IPS-18a (cell line): ENCODE measurements at regions not wholly inside any gene's neighbourhood (a gene's known extent, or its start where the extent isn't known, plus 50 kb on each side); places are given as distances from the start of the nearest gene placed in this dataset.

Source experiments
- H3K27ac ChIP-seq: one replicate; pipeline ENCODE4 v1.5.1; 2013; ENCODE audit warnings: low read length
- H3K27me3 ChIP-seq: one replicate; pipeline ENCODE4 v1.6.1; 2013; ENCODE audit warnings: mild to moderate bottlenecking, low read length; ENCODE audit not compliant: control insufficient read depth, insufficient read depth
- H3K36me3 ChIP-seq: one replicate; pipeline ENCODE4 v1.6.1; 2013; ENCODE audit warnings: low read depth, low read length; ENCODE audit not compliant: control insufficient read depth
- H3K4me1 ChIP-seq: one replicate; pipeline ENCODE4 v1.6.1; 2013; ENCODE audit warnings: low read depth, low read length; ENCODE audit not compliant: control insufficient read depth
- H3K4me3 ChIP-seq: one replicate; pipeline ENCODE4 v1.5.1; 2013; ENCODE audit warnings: low read length
- H3K9ac ChIP-seq: one replicate; pipeline ENCODE4 v1.6.1; 2013; ENCODE audit warnings: mild to moderate bottlenecking, low read length, moderate library complexity
- H3K9me3 ChIP-seq: one replicate; pipeline ENCODE4 v1.6.1; 2013; ENCODE audit warnings: low read depth, low read length; ENCODE audit not compliant: control insufficient read depth

GRCh38 chr5:153403470-153403869 lies 87.0 kb upstream of the GRIA1 start:
- Histone ChIP-seq H3K27me3 (no peaks in the 10 kb centered on the region), H3K9me3 (no peaks in the 10 kb centered on the region), H3K4me3 (no peak overlapping the region), H3K36me3 (no peaks in the 10 kb centered on the region), H3K4me1 (no peaks in the 10 kb centered on the region), H3K9ac (no peak overlapping the region), H3K27ac (no peak overlapping the region)

GRCh38 chr5:153404747-153405146 lies 85.7 kb upstream of the GRIA1 start:
- Histone ChIP-seq H3K9ac (no peak overlapping the region), H3K27me3 (no peaks in the 10 kb centered on the region), H3K9me3 (no peaks in the 10 kb centered on the region), H3K36me3 (no peaks in the 10 kb centered on the region), H3K4me1 (no peaks in the 10 kb centered on the region), H3K27ac (no peak overlapping the region), H3K4me3 (no peak overlapping the region)

- H3K36me3 ChIP-seq: no peaks in the 10 kb centered on the region
- no peaks in the 10 kb centered on the region for H3K4me1 ChIP-seq
- no peak overlapping the region for H3K4me3 ChIP-seq
- no peaks in the 10 kb centered on the region for H3K27me3 ChIP-seq
- no peak overlapping the region for H3K9ac ChIP-seq
- no peak overlapping the region for H3K27ac ChIP-seq
- no peaks in the 10 kb centered on the region for H3K9me3 ChIP-seq
These were observed 68.8 kb upstream of the GRIA1 start for GRCh38 chr5:153421676-153422075.

- Histone ChIP-seq H3K36me3 (no peaks in the 10 kb centered on the region), H3K27me3 (no peaks in the 10 kb centered on the region), H3K4me1 (peaks cover 9% of the 10 kb centered on the region), H3K4me3 (no peak overlapping the region), H3K9ac (no peak overlapping the region), H3K9me3 (no peaks in the 10 kb centered on the region), H3K27ac (no peak overlapping the region)
These were observed 64.6 kb upstream of the GRIA1 start for GRCh38 chr5:153425914-153426313.

GRCh38 chr5:153429761-153430380 lies 60.6 kb upstream of the GRIA1 start:
- H3K9me3 ChIP-seq: no peaks in the 10 kb centered on the region
- no peaks in the 10 kb centered on the region for H3K27me3 ChIP-seq
- H3K36me3 ChIP-seq: no peaks in the 10 kb centered on the region
- H3K4me1 ChIP-seq: peaks cover 9% of the 10 kb centered on the region
- peak overlapping the region; percentile 32 for H3K9ac ChIP-seq
- H3K4me3 ChIP-seq: no peak overlapping the region
- no peak overlapping the region for H3K27ac ChIP-seq

- H3K9ac ChIP-seq: no peak overlapping the region
- no peak overlapping the region for H3K27ac ChIP-seq
- no peak overlapping the region for H3K4me3 ChIP-seq
- H3K4me1 ChIP-seq: peaks cover 9% of the 10 kb centered on the region
- H3K9me3 ChIP-seq: no peaks in the 10 kb centered on the region
- no peaks in the 10 kb centered on the region for H3K36me3 ChIP-seq
- H3K27me3 ChIP-seq: no peaks in the 10 kb centered on the region
These were observed 57.9 kb upstream of the GRIA1 start for GRCh38 chr5:153432583-153432982.

- Histone ChIP-seq H3K9me3 (no peaks in the 10 kb centered on the region), H3K9ac (no peak overlapping the region), H3K36me3 (no peaks in the 10 kb centered on the region), H3K4me3 (no peak overlapping the region), H3K4me1 (no peaks in the 10 kb centered on the region), H3K27ac (no peak overlapping the region), H3K27me3 (no peaks in the 10 kb centered on the region)
These were observed 53.2 kb upstream of the GRIA1 start for GRCh38 chr5:153437251-153437650.

GRCh38 chr5:153439130-153439529 lies 51.3 kb upstream of the GRIA1 start:
- no peak overlapping the region for H3K4me3 ChIP-seq
- no peaks in the 10 kb centered on the region for H3K4me1 ChIP-seq
- no peak overlapping the region for H3K9ac ChIP-seq
- H3K27me3 ChIP-seq: no peaks in the 10 kb centered on the region
- no peaks in the 10 kb centered on the region for H3K9me3 ChIP-seq
- H3K36me3 ChIP-seq: no peaks in the 10 kb centered on the region
- H3K27ac ChIP-seq: no peak overlapping the region
